HEK293 (cell line): ENCODE measurements at regions not wholly inside any gene's neighbourhood (a gene's known extent, or its start where the extent isn't known, plus 50 kb on each side); places are given as distances from the start of the nearest gene placed in this dataset.

ENCODE experiments used
- CTCF ChIA-PET: fragments of 350-600 bp; formaldehyde crosslinking; extraction: SDS; loops from one replicate; lab custom pipeline; 2021; ENCODE audit warnings: antibody characterized with exemption; lab: Yijun Ruan, JAX
- POLR2A ChIA-PET: fragments of 300-600 bp; formaldehyde crosslinking; extraction: SDS; loops from one replicate; lab custom pipeline; 2020; ENCODE audit warnings: antibody characterized with exemption, inconsistent platforms; lab: Yijun Ruan, JAX
- H3K27ac ChIP-seq: fragments of 200-500 bp; sonication (Bioruptor generic); 2 replicates; pipeline ENCODE4 v1.5.1; 2014; ENCODE audit warnings: low read depth, low read length, control low read depth, inconsistent platforms; ENCODE audit errors: extremely low read depth
- H3K36me3 ChIP-seq, 2 experiments: fragments of 200-500 bp in 1 of 2; sonication (Bioruptor generic) in 1 of 2; 1 replicate in 1 of 2; 2 replicates in 1 of 2; pipeline ENCODE4 v1.5.1; 2014 to 2017; ENCODE audit warnings: inconsistent platforms in 2 of 2, low read length in 2 of 2; ENCODE audit not compliant: control insufficient read depth in 2 of 2, insufficient read depth in 1 of 2
- H3K4me1 ChIP-seq: fragments of 200-500 bp; sonication (Bioruptor generic); 2 replicates; pipeline ENCODE4 v1.5.1; 2014; ENCODE audit warnings: mild to moderate bottlenecking, low read length, inconsistent platforms; ENCODE audit not compliant: control insufficient read depth, insufficient read depth
- H3K4me3 ChIP-seq: 2 replicates; pipeline ENCODE4 v1.5.1; 2011; ENCODE audit warnings: low read depth, mild to moderate bottlenecking, control low read depth, low read length, moderate library complexity
- H3K9me3 ChIP-seq: fragments of 200-500 bp; sonication (Bioruptor generic); 2 replicates; pipeline ENCODE4 v1.5.1; 2014; ENCODE audit warnings: low read depth, low read length, inconsistent platforms; ENCODE audit not compliant: control insufficient read depth, insufficient read depth
- EGR2 ChIP-seq: fragments of 450-650 bp; formaldehyde crosslinking; IDR thresholded peaks from 2 replicates; pipeline ENCODE4 v1.5.1; 2016; ENCODE audit warnings: low read depth, missing biosample characterization, missing genetic modification characterization
- GLIS2 ChIP-seq: fragments of 450-650 bp; formaldehyde crosslinking; IDR thresholded peaks from 2 replicates; pipeline ENCODE4 v1.5.1; 2016; ENCODE audit warnings: missing biosample characterization, missing genetic modification characterization
- HOXD13 ChIP-seq: sonication (generic); formaldehyde crosslinking; IDR thresholded peaks from 2 replicates; pipeline ENCODE4 v1.8.0; 2022; ENCODE audit warnings: missing genetic modification reagents, borderline replicate concordance
- KLF7 ChIP-seq: fragments of 450-650 bp; formaldehyde crosslinking; IDR thresholded peaks from 2 replicates; pipeline ENCODE4 v1.5.1; 2016; ENCODE audit warnings: missing biosample characterization, missing genetic modification characterization, borderline replicate concordance
- KLF9 ChIP-seq: fragments of 450-650 bp; formaldehyde crosslinking; IDR thresholded peaks from 2 replicates; pipeline ENCODE4 v1.5.1; 2016; ENCODE audit warnings: missing biosample characterization, missing genetic modification characterization, low read depth
- MYNN ChIP-seq: fragments of 450-650 bp; formaldehyde crosslinking; IDR thresholded peaks from 2 replicates; pipeline ENCODE4 v1.5.1; 2016; ENCODE audit warnings: missing biosample characterization, missing genetic modification characterization, borderline replicate concordance
- SETDB1 ChIP-seq: IDR thresholded peaks from one replicate; pipeline ENCODE4 v1.6.1; 2017; ENCODE audit warnings: mild to moderate bottlenecking, low read length, moderate library complexity, mixed read lengths; ENCODE audit not compliant: insufficient read length
- SP3 ChIP-seq: fragments of 450-650 bp; formaldehyde crosslinking; IDR thresholded peaks from 2 replicates; pipeline ENCODE4 v1.5.1; 2016; ENCODE audit warnings: missing biosample characterization, missing genetic modification characterization
- TRIM28 ChIP-seq: IDR thresholded peaks from 2 replicates; pipeline ENCODE4 v1.6.1; 2011; ENCODE audit warnings: low read length, control low read depth, borderline replicate concordance
- ZNF211 ChIP-seq: fragments of 450-650 bp; formaldehyde crosslinking; IDR thresholded peaks from 2 replicates; pipeline ENCODE4 v1.5.1; 2016; ENCODE audit warnings: low read depth, missing biosample characterization, missing genetic modification characterization
- ZNF239 ChIP-seq: fragments of 450-650 bp; formaldehyde crosslinking; IDR thresholded peaks from 2 replicates; pipeline ENCODE4 v1.5.1; 2016; ENCODE audit warnings: missing biosample characterization, missing genetic modification characterization
- ZNF335 ChIP-seq: fragments of 450-650 bp; formaldehyde crosslinking; conservative IDR thresholded peaks from 2 replicates; pipeline ENCODE4 v1.5.1; 2016; ENCODE audit warnings: missing biosample characterization, missing genetic modification characterization
- ZNF404 ChIP-seq: fragments of 450-650 bp; formaldehyde crosslinking; IDR thresholded peaks from 2 replicates; pipeline ENCODE4 v1.5.1; 2017; ENCODE audit warnings: missing biosample characterization, missing genetic modification characterization
- ZNF426 ChIP-seq: fragments of 450-650 bp; formaldehyde crosslinking; IDR thresholded peaks from 2 replicates; pipeline ENCODE4 v1.5.1; 2017; ENCODE audit warnings: missing biosample characterization, missing genetic modification characterization, mild to moderate bottlenecking, inconsistent platforms, moderate library complexity
- ZNF510 ChIP-seq: fragments of 450-650 bp; formaldehyde crosslinking; IDR thresholded peaks from 2 replicates; pipeline ENCODE4 v1.5.1; 2018; ENCODE audit warnings: mild to moderate bottlenecking, missing genetic modification characterization, missing biosample characterization; ENCODE audit not compliant: insufficient replicate concordance
- ZNF548 ChIP-seq: fragments of 450-650 bp; formaldehyde crosslinking; IDR thresholded peaks from 2 replicates; pipeline ENCODE4 v1.5.1; 2016; ENCODE audit warnings: missing biosample characterization, missing genetic modification characterization
- ZNF654 ChIP-seq: fragments of 450-650 bp; formaldehyde crosslinking; IDR thresholded peaks from 2 replicates; pipeline ENCODE4 v1.5.1; 2016; ENCODE audit warnings: low read depth, missing biosample characterization, missing genetic modification characterization
- TF ChIP-seq, protein P1 (sequence below): fragments of 450-650 bp; formaldehyde crosslinking; IDR thresholded peaks from 2 replicates; pipeline ENCODE4 v1.5.1; 2016; ENCODE audit warnings: missing biosample characterization, missing genetic modification characterization
- TF ChIP-seq, protein P2 (sequence below): fragments of 450-650 bp; formaldehyde crosslinking; IDR thresholded peaks from 2 replicates; pipeline ENCODE4 v1.5.1; 2016; ENCODE audit warnings: missing biosample characterization, missing genetic modification characterization
- TF ChIP-seq, protein P3 (sequence below): fragments of 450-650 bp; formaldehyde crosslinking; IDR thresholded peaks from 2 replicates; pipeline ENCODE4 v1.5.1; 2017; ENCODE audit warnings: missing biosample characterization, missing genetic modification characterization
- TF ChIP-seq, protein P4 (sequence below): fragments of 450-650 bp; formaldehyde crosslinking; conservative IDR thresholded peaks from 2 replicates; pipeline ENCODE4 v1.5.1; 2016; ENCODE audit warnings: low read depth, missing biosample characterization, missing genetic modification characterization
- TF ChIP-seq, protein P5 (sequence below): fragments of 450-650 bp; formaldehyde crosslinking; IDR thresholded peaks from 2 replicates; pipeline ENCODE4 v1.5.1; 2017; ENCODE audit warnings: missing biosample characterization, missing genetic modification characterization

DNA sequence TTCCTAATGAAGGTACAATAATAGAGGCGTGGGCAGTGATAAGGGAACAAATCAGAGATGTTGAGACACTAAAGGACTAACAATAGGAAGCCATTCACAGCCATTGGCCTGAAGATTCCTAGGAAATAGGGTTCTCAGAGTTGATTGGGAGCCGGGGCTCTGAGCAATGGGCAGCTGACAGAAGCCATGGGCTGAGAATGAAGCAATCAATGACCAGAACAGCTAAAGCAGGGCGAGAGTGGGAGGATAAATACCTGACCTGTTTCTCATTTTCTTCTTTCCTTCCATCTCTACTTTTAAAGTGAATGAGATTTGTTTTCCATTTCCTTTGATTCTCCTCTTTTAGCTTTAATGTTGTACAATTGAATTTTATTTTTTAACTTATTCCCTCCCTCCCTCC lies 774.7 kb upstream of the ADGRL4 start:
- Histone ChIP-seq H3K4me1 (no peaks in the 10 kb centered on the region), H3K9me3 (no peaks in the 10 kb centered on the region)
- CTCF ChIA-PET, result no interaction called here
- TF ChIP-seq ZNF426 (tag by site-specific recombination) (no peak), EGR2 (no peak)
- TF ChIP-seq, all 188 proteins: peak for 0
- POLR2A ChIA-PET, result no interaction called here
- Histone ChIP-seq H3K4me3 (no peak overlapping the region), H3K27ac (no peak overlapping the region), H3K36me3 (no peaks in the 10 kb centered on the region)

DNA sequence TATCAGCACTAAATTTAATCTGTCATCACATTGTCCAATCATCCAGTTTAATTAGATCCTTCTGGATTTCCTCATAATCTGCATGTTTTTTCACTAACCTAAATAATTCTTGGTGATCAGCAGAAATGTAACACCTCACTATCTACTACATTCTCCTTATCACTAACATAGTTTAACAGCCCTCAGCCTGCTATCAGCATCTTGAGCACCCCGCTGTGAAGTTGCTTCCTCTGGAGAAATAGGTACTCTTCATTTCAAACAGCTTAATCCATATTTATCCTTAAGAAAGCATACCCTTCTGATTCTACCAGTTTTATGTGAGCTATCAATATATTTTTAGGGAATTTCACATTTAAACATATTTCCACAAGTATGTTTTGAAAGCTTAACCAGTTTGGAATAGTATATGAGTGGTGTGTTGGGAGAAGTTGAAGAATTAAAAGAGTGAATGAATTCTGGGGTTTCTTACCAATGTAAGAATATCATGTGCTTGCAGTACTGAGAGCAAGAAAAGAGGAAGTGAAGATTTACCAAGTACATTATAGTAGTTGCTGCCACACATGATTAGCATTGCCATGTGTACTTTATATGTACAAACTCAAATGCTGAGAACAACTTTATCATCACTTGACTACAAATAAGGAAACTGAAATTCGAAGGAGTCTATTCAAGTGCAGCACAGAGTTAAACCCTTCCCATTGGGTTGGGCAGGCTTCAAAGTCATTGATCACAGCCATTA lies 771.1 kb upstream of the ADGRL4 start:
- Histone ChIP-seq H3K36me3 (no peaks in the 10 kb centered on the region), H3K4me1 (no peaks in the 10 kb centered on the region), H3K9me3 (no peaks in the 10 kb centered on the region), H3K27ac (no peak overlapping the region), H3K4me3 (no peak overlapping the region)
- POLR2A ChIA-PET, result no interaction called here
- CTCF ChIA-PET, result no interaction called here
- TF ChIP-seq HOXD13 (CRISPR knock-in tag), result no peak
- TF ChIP-seq SETDB1, result peak; percentile 29
- no peak for TF ChIP-seq ZNF510
- 0 out of 2 replicates have a peak, but pooled peaks have one; percentile 51 for TF ChIP-seq TRIM28

DNA sequence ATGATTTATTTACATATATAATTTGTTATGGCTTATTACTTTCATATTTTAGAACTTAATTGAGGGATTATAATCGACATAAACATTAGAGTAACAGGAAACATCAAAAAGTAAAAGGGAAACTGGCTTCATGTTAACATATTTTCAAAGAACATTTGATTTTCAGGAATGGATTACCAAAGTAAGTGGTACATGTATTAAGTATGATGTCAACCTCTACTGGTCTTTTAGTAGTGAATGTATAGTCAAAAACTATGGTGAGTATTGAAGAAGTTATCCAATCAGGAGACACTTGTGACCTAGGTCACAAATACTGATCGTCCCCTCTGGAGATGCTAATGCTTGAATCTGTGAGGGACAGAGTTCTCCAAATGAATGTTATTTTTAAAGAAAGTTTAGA lies 768.9 kb upstream of the ADGRL4 start:
- no peaks in the 10 kb centered on the region for H3K36me3 ChIP-seq
- ChIA-PET CTCF (no interaction called here), POLR2A (no interaction called here)
- H3K4me1 ChIP-seq, result no peaks in the 10 kb centered on the region
- H3K4me3 ChIP-seq, result no peak overlapping the region
- no peaks in the 10 kb centered on the region for H3K9me3 ChIP-seq
- TF ChIP-seq, protein P1, sequence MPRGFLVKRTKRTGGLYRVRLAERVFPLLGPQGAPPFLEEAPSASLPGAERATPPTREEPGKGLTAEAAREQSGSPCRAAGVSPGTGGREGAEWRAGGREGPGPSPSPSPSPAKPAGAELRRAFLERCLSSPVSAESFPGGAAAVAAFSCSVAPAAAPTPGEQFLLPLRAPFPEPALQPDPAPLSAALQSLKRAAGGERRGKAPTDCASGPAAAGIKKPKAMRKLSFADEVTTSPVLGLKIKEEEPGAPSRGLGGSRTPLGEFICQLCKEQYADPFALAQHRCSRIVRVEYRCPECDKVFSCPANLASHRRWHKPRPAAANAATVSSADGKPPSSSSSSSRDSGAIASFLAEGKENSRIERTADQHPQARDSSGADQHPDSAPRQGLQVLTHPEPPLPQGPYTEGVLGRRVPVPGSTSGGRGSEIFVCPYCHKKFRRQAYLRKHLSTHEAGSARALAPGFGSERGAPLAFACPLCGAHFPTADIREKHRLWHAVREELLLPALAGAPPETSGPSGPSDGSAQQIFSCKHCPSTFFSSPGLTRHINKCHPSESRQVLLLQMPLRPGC, result no peak
- TF ChIP-seq, protein P2, sequence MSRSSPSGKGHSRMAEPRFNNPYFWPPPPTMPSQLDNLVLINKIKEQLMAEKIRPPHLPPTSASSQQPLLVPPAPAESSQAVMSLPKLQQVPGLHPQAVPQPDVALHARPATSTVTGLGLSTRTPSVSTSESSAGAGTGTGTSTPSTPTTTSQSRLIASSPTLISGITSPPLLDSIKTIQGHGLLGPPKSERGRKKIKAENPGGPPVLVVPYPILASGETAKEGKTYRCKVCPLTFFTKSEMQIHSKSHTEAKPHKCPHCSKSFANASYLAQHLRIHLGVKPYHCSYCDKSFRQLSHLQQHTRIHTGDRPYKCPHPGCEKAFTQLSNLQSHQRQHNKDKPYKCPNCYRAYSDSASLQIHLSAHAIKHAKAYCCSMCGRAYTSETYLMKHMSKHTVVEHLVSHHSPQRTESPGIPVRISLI (tag by site-specific recombination), result no peak
- TF ChIP-seq GLIS2 (tag by site-specific recombination), result no peak
- TF ChIP-seq, protein P3, sequence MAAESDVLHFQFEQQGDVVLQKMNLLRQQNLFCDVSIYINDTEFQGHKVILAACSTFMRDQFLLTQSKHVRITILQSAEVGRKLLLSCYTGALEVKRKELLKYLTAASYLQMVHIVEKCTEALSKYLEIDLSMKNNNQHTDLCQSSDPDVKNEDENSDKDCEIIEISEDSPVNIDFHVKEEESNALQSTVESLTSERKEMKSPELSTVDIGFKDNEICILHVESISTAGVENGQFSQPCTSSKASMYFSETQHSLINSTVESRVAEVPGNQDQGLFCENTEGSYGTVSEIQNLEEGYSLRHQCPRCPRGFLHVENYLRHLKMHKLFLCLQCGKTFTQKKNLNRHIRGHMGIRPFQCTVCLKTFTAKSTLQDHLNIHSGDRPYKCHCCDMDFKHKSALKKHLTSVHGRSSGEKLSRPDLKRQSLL (tag by site-specific recombination), result no peak
- no peak for TF ChIP-seq KLF7 (tag by site-specific recombination)
- TF ChIP-seq TRIM28, result no peak
- TF ChIP-seq, protein P4, sequence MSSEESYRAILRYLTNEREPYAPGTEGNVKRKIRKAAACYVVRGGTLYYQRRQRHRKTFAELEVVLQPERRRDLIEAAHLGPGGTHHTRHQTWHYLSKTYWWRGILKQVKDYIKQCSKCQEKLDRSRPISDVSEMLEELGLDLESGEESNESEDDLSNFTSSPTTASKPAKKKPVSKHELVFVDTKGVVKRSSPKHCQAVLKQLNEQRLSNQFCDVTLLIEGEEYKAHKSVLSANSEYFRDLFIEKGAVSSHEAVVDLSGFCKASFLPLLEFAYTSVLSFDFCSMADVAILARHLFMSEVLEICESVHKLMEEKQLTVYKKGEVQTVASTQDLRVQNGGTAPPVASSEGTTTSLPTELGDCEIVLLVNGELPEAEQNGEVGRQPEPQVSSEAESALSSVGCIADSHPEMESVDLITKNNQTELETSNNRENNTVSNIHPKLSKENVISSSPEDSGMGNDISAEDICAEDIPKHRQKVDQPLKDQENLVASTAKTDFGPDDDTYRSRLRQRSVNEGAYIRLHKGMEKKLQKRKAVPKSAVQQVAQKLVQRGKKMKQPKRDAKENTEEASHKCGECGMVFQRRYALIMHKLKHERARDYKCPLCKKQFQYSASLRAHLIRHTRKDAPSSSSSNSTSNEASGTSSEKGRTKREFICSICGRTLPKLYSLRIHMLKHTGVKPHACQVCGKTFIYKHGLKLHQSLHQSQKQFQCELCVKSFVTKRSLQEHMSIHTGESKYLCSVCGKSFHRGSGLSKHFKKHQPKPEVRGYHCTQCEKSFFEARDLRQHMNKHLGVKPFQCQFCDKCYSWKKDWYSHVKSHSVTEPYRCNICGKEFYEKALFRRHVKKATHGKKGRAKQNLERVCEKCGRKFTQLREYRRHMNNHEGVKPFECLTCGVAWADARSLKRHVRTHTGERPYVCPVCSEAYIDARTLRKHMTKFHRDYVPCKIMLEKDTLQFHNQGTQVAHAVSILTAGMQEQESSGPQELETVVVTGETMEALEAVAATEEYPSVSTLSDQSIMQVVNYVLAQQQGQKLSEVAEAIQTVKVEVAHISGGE (tag by site-specific recombination), result no peak
- TF ChIP-seq KLF9 (tag by site-specific recombination), result no peak
- TF ChIP-seq ZNF654, result no peak
- TF ChIP-seq ZNF335 (tag by site-specific recombination), result no peak
- TF ChIP-seq SP3 (tag by site-specific recombination), result no peak
- TF ChIP-seq, protein P5, sequence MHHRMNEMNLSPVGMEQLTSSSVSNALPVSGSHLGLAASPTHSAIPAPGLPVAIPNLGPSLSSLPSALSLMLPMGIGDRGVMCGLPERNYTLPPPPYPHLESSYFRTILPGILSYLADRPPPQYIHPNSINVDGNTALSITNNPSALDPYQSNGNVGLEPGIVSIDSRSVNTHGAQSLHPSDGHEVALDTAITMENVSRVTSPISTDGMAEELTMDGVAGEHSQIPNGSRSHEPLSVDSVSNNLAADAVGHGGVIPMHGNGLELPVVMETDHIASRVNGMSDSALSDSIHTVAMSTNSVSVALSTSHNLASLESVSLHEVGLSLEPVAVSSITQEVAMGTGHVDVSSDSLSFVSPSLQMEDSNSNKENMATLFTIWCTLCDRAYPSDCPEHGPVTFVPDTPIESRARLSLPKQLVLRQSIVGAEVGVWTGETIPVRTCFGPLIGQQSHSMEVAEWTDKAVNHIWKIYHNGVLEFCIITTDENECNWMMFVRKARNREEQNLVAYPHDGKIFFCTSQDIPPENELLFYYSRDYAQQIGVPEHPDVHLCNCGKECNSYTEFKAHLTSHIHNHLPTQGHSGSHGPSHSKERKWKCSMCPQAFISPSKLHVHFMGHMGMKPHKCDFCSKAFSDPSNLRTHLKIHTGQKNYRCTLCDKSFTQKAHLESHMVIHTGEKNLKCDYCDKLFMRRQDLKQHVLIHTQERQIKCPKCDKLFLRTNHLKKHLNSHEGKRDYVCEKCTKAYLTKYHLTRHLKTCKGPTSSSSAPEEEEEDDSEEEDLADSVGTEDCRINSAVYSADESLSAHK (tag by site-specific recombination), result no peak
- TF ChIP-seq ZNF211 (tag by site-specific recombination), result no peak
- no peak for TF ChIP-seq MYNN (tag by site-specific recombination)
- TF ChIP-seq ZNF548, result no peak
- no peak for TF ChIP-seq ZNF404
- no peak for TF ChIP-seq ZNF239 (tag by site-specific recombination)
- H3K27ac ChIP-seq, result no peak overlapping the region
